ENCODE measurements at regions not wholly inside any gene's neighbourhood (a gene's known extent, or its start where the extent isn't known, plus 50 kb on each side); places are given as distances from the start of the nearest gene placed in this dataset.

DNA sequence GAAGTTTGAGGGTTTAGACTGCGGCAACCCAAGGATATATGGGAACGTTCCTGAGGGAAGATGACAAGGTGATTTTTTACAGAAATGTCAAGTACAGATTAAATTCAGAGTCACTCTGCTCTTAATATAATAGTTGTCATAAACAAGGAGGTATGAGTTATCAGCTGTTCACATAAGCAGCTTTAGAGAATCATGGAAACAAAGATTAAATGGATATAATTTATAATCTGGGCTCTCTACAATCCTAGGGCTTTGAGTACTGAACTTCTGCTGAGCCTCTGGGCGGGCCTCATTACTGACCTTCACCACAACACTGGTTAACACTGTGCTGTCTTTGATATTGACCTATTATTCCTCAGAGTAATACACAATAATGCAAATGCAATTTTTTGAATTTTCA lies 577.8 kb downstream of the RPS29 start:
- TF ChIP-seq FOXM1 (IDR thresholded peaks at IDR 0.05; ENCODE audit: borderline replicate concordance): no peak
- no peak for TF ChIP-seq FOXK2 (IDR thresholded peaks at IDR 0.05)
- no peak for TF ChIP-seq BHLHE40 (IDR thresholded peaks at IDR 0.05; ENCODE audit: borderline replicate concordance)
- no peak for TF ChIP-seq HDGF (IDR thresholded peaks at IDR 0.05; ENCODE audit: borderline replicate concordance)
- TF ChIP-seq ARNT (IDR thresholded peaks at IDR 0.05): no peak
- no peak for TF ChIP-seq SP1 (IDR thresholded peaks at IDR 0.05)
- TF ChIP-seq CTBP1 (IDR thresholded peaks at IDR 0.05; ENCODE audit: borderline replicate concordance): no peak
- TF ChIP-seq, protein P1, sequence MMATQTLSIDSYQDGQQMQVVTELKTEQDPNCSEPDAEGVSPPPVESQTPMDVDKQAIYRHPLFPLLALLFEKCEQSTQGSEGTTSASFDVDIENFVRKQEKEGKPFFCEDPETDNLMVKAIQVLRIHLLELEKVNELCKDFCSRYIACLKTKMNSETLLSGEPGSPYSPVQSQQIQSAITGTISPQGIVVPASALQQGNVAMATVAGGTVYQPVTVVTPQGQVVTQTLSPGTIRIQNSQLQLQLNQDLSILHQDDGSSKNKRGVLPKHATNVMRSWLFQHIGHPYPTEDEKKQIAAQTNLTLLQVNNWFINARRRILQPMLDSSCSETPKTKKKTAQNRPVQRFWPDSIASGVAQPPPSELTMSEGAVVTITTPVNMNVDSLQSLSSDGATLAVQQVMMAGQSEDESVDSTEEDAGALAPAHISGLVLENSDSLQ (IDR thresholded peaks at IDR 0.05): no peak
- TF ChIP-seq ZNF384 (IDR thresholded peaks at IDR 0.05): no peak
- TF ChIP-seq LEF1 (IDR thresholded peaks at IDR 0.05; ENCODE audit: borderline replicate concordance): no peak
- no peak for TF ChIP-seq ELF4 (IDR thresholded peaks at IDR 0.05)
- no peak for TF ChIP-seq NFRKB (IDR thresholded peaks at IDR 0.05)

Measured in HEK293T (cell line).